ENCODE measurements at regions not wholly inside any gene's neighbourhood (a gene's known extent, or its start where the extent isn't known, plus 50 kb on each side); places are given as distances from the start of the nearest gene placed in this dataset.

- H3K36me3 Mint-ChIP-seq (ENCODE audit: insufficient read depth in 1 of 3, low read depth in 3 of 3), result peaks cover 2 to 14% (median 8%) of the 10 kb centered on the region in 3 experiments; a peak in 4 of 7 replicates
- H3K79me2 ChIP-seq (ENCODE audit: insufficient read depth, low read length), result no peaks in the 10 kb centered on the region
- no peak overlapping the region for H3K4ac ChIP-seq (ENCODE audit: low read depth, low read length)
- no peak overlapping the region for H3K27ac Mint-ChIP-seq
- no peak overlapping the region for H3K4me3 Mint-ChIP-seq
- H2BK12ac ChIP-seq (ENCODE audit: insufficient read length, low read depth, low read length), result no peak overlapping the region
- WGBS (ENCODE audit: extremely low coverage, insufficient read length, low lambda C conversion rate), result no CpG with 5 or more reads among the region's 6 CpGs
- H3K23me2 ChIP-seq (ENCODE audit: insufficient read length, low read depth, low read length, poor library complexity, severe bottlenecking), result no peaks in the 10 kb centered on the region
- H2BK5ac ChIP-seq (ENCODE audit: insufficient read length, low read length), result no peak overlapping the region
- no peak overlapping the region for H4K8ac ChIP-seq (replicated peaks; ENCODE audit: insufficient read length, low read depth, low read length)
- H2AFZ ChIP-seq (ENCODE audit: low read length), result no peak overlapping the region
- H3K23ac ChIP-seq (ENCODE audit: insufficient read length, low read depth, low read length), result no peak overlapping the region
- no peak overlapping the region for H3T11ph ChIP-seq (ENCODE audit: low read length)
- DNase-seq, result no peak
- no peak overlapping the region for H3K18ac ChIP-seq (ENCODE audit: insufficient read length, low read depth, low read length)
- no peak overlapping the region for H4K91ac ChIP-seq (ENCODE audit: insufficient read length, low read depth, low read length)
- no peak overlapping the region for H2BK15ac ChIP-seq (ENCODE audit: low read depth, low read length)
- no peaks in the 10 kb centered on the region for H4K20me1 ChIP-seq (ENCODE audit: control insufficient read depth, insufficient read depth, insufficient read length)
- H3K27me3 Mint-ChIP-seq (ENCODE audit: low read depth), result no peaks in the 10 kb centered on the region
- peaks cover 21 to 22% of the 10 kb centered on the region in 2 experiments for H3K9me3 Mint-ChIP-seq
- no peak overlapping the region for H2AK5ac ChIP-seq (ENCODE audit: insufficient read length, low read length)
- H3K4me1 ChIP-seq (ENCODE audit: insufficient read depth, low read length), result no peaks in the 10 kb centered on the region
- no peak overlapping the region for H3K56ac ChIP-seq (ENCODE audit: insufficient read length, low read depth, low read length)
- H3K9ac ChIP-seq (ENCODE audit: extremely low read depth, insufficient read length, low read length), result no peak overlapping the region
- TF ChIP-seq CTCF (conservative IDR thresholded peaks at IDR 0.05), result no peak
- H3K27me3 ChIP-seq (ENCODE audit: insufficient read depth, low read length), result no peaks in the 10 kb centered on the region
- H3K79me1 ChIP-seq (ENCODE audit: insufficient read depth, low read depth, low read length, poor library complexity, severe bottlenecking), result no peaks in the 10 kb centered on the region
- no peaks in the 10 kb centered on the region for H3K9me3 ChIP-seq (ENCODE audit: control insufficient read depth, low read depth, low read length)
- H2BK20ac ChIP-seq (ENCODE audit: low read depth, low read length, poor library complexity, severe bottlenecking), result no peak overlapping the region
- no peak overlapping the region for H3K27ac ChIP-seq (ENCODE audit: insufficient read length, low read depth, low read length)
- H3K14ac ChIP-seq (ENCODE audit: insufficient read depth, low read length), result no peak overlapping the region
- H3K4me2 ChIP-seq (ENCODE audit: insufficient read depth, insufficient read length, low read length), result no peak overlapping the region
- H4K5ac ChIP-seq (ENCODE audit: insufficient read length, low read depth, low read length), result no peak overlapping the region
- H2BK120ac ChIP-seq (ENCODE audit: low read depth, low read length, poor library complexity, severe bottlenecking), result no peak overlapping the region
- H3K4me1 Mint-ChIP-seq, result peaks cover 5% of the 10 kb centered on the region in 2 experiments; a peak in 2 of 4 replicates
Observed at GRCh38 chr21:35284199-35284598, 235.1 kb upstream of the RUNX1 start.

Data from H9 (cell line).